ENCODE measurements at regions not wholly inside any gene's neighbourhood (a gene's known extent, or its start where the extent isn't known, plus 50 kb on each side); places are given as distances from the start of the nearest gene placed in this dataset.

- TF ChIP-seq, protein P1, sequence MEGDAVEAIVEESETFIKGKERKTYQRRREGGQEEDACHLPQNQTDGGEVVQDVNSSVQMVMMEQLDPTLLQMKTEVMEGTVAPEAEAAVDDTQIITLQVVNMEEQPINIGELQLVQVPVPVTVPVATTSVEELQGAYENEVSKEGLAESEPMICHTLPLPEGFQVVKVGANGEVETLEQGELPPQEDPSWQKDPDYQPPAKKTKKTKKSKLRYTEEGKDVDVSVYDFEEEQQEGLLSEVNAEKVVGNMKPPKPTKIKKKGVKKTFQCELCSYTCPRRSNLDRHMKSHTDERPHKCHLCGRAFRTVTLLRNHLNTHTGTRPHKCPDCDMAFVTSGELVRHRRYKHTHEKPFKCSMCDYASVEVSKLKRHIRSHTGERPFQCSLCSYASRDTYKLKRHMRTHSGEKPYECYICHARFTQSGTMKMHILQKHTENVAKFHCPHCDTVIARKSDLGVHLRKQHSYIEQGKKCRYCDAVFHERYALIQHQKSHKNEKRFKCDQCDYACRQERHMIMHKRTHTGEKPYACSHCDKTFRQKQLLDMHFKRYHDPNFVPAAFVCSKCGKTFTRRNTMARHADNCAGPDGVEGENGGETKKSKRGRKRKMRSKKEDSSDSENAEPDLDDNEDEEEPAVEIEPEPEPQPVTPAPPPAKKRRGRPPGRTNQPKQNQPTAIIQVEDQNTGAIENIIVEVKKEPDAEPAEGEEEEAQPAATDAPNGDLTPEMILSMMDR (IDR thresholded peaks at IDR 0.05) = peak; percentile 90
- no peak for TF ChIP-seq ZFX (IDR thresholded peaks at IDR 0.05; ENCODE audit: borderline replicate concordance)
Measured at GRCh38 chr17:77542551-77543490, 402.1 kb downstream of the SEC14L1 start.

All from 22Rv1 (cell line).